ENCODE measurements at regions not wholly inside any gene's neighbourhood (a gene's known extent, or its start where the extent isn't known, plus 50 kb on each side); places are given as distances from the start of the nearest gene placed in this dataset.
A peak's percentile ranks its signal among the peaks of the same experiment; 100 is the strongest.

- Histone ChIP-seq H3K4me1 (ENCODE audit: control insufficient read depth, extremely low read depth, insufficient read depth, low read length) (no peaks in the 10 kb centered on the region), H4K20me1 (ENCODE audit: control insufficient read depth, extremely low read depth, insufficient read depth, low read length) (no peaks in the 10 kb centered on the region), H3K4me3 (replicated peaks in 1 of 4; ENCODE audit: control extremely low read depth in 1 of 4, insufficient read depth in 1 of 4, low read depth in 3 of 4, low read length in 4 of 4) (no peak overlapping the region), H3K27ac (ENCODE audit: insufficient read depth, low read length) (no peak overlapping the region), H3K9me3 (ENCODE audit: control insufficient read depth, insufficient read depth, low read depth, low read length) (no peaks in the 10 kb centered on the region), H3K79me2 (ENCODE audit: control insufficient read depth, insufficient read depth, low read length) (no peaks in the 10 kb centered on the region), H3K36me3 (ENCODE audit: control insufficient read depth, insufficient read depth, low read length) (no peaks in the 10 kb centered on the region), H2AFZ (ENCODE audit: low read length) (no peak overlapping the region), H3K27me3 (ENCODE audit: control insufficient read depth, insufficient read depth, low read length) (no peaks in the 10 kb centered on the region), H3K9ac (ENCODE audit: insufficient read depth, low read length) (no peak overlapping the region), H3K4me2 (ENCODE audit: extremely low read depth, insufficient read depth, low read length) (no peak overlapping the region)
- TF ChIP-seq EZH2 (IDR thresholded peaks at IDR 0.05; ENCODE audit: low read length, missing control alignments) (no peak), CTCF (conservative IDR thresholded peaks at IDR 0.05 in 1 of 2, IDR thresholded peaks at IDR 0.05 in 1 of 2; ENCODE audit: low read depth in 1 of 2, low read length in 2 of 2) (no peak)
- no peak for DNase-seq (ENCODE audit: low read depth in 2 of 2)
Measured at GRCh38 chr5:92922231-92922967, 658.6 kb downstream of the NR2F1-AS1 start.

GRCh38 chr5:92917044-92917443 is 664.0 kb downstream of the NR2F1-AS1 start:
- Histone ChIP-seq H4K20me1 (ENCODE audit: control insufficient read depth, extremely low read depth, insufficient read depth, low read length) (no peaks in the 10 kb centered on the region), H2AFZ (ENCODE audit: low read length) (no peak overlapping the region), H3K27ac (ENCODE audit: insufficient read depth, low read length) (no peak overlapping the region), H3K4me2 (ENCODE audit: extremely low read depth, insufficient read depth, low read length) (no peak overlapping the region), H3K79me2 (ENCODE audit: control insufficient read depth, insufficient read depth, low read length) (no peaks in the 10 kb centered on the region), H3K9me3 (ENCODE audit: control insufficient read depth, insufficient read depth, low read depth, low read length) (no peaks in the 10 kb centered on the region), H3K36me3 (ENCODE audit: control insufficient read depth, insufficient read depth, low read length) (no peaks in the 10 kb centered on the region), H3K27me3 (ENCODE audit: control insufficient read depth, insufficient read depth, low read length) (no peaks in the 10 kb centered on the region), H3K4me1 (ENCODE audit: control insufficient read depth, extremely low read depth, insufficient read depth, low read length) (no peaks in the 10 kb centered on the region), H3K4me3 (replicated peaks in 1 of 4; ENCODE audit: control extremely low read depth in 1 of 4, insufficient read depth in 1 of 4, low read depth in 3 of 4, low read length in 4 of 4) (no peak overlapping the region), H3K9ac (ENCODE audit: insufficient read depth, low read length) (no peak overlapping the region)
- no peak for TF ChIP-seq CTCF (conservative IDR thresholded peaks at IDR 0.05 in 1 of 2, IDR thresholded peaks at IDR 0.05 in 1 of 2; ENCODE audit: low read depth in 1 of 2, low read length in 2 of 2)
- no peak for TF ChIP-seq EZH2 (IDR thresholded peaks at IDR 0.05; ENCODE audit: low read length, missing control alignments)
- peak; percentile 22 to 70 for DNase-seq (ENCODE audit: low read depth in 2 of 2)

GRCh38 chr5:92916036-92916435 is 665.0 kb downstream of the NR2F1-AS1 start:
- TF ChIP-seq CTCF (conservative IDR thresholded peaks at IDR 0.05 in 1 of 2, IDR thresholded peaks at IDR 0.05 in 1 of 2; ENCODE audit: low read depth in 1 of 2, low read length in 2 of 2) (peak in 1 of 2 donors; percentile 45), EZH2 (IDR thresholded peaks at IDR 0.05; ENCODE audit: low read length, missing control alignments) (no peak)

More at GRCh38 chr5:92916036-92916435, 665.0 kb downstream of the NR2F1-AS1 start:
- Histone ChIP-seq H3K4me1 (ENCODE audit: control insufficient read depth, extremely low read depth, insufficient read depth, low read length) (no peaks in the 10 kb centered on the region), H4K20me1 (ENCODE audit: control insufficient read depth, extremely low read depth, insufficient read depth, low read length) (no peaks in the 10 kb centered on the region), H3K27ac (ENCODE audit: insufficient read depth, low read length) (no peak overlapping the region), H2AFZ (ENCODE audit: low read length) (peak overlapping the region; percentile 49), H3K27me3 (ENCODE audit: control insufficient read depth, insufficient read depth, low read length) (no peaks in the 10 kb centered on the region), H3K9ac (ENCODE audit: insufficient read depth, low read length) (no peak overlapping the region), H3K9me3 (ENCODE audit: control insufficient read depth, insufficient read depth, low read depth, low read length) (no peaks in the 10 kb centered on the region), H3K4me2 (ENCODE audit: extremely low read depth, insufficient read depth, low read length) (no peak overlapping the region), H3K36me3 (ENCODE audit: control insufficient read depth, insufficient read depth, low read length) (no peaks in the 10 kb centered on the region), H3K79me2 (ENCODE audit: control insufficient read depth, insufficient read depth, low read length) (no peaks in the 10 kb centered on the region), H3K4me3 (replicated peaks in 1 of 4; ENCODE audit: control extremely low read depth in 1 of 4, insufficient read depth in 1 of 4, low read depth in 3 of 4, low read length in 4 of 4) (no peak overlapping the region)
- DNase-seq (ENCODE audit: low read depth in 2 of 2) = peak; percentile 33 to 77

All from fibroblast of lung (primary cell).